ENCODE measurements at regions not wholly inside any gene's neighbourhood (a gene's known extent, or its start where the extent isn't known, plus 50 kb on each side); places are given as distances from the start of the nearest gene placed in this dataset.

DNA sequence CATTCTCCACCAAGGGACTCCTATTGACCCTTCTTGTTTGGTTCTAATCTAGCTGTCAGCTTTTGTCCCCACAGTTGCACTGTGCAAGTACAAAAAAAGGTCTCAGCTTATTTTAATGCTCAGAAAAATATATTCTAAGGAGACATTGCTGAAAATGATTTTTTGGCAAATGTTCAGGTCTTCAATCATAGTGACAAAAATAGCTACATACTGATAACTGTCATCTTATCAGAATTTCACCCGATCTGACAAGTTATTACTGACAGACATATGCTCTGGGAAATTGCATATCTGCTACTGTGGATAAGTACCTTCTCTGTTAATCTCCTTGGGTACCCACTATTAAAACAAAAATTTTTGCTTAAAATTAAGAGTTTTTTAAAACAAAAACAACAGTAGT lies 263.6 kb downstream of the FLRT2 start:
- TF ChIP-seq, protein P1, sequence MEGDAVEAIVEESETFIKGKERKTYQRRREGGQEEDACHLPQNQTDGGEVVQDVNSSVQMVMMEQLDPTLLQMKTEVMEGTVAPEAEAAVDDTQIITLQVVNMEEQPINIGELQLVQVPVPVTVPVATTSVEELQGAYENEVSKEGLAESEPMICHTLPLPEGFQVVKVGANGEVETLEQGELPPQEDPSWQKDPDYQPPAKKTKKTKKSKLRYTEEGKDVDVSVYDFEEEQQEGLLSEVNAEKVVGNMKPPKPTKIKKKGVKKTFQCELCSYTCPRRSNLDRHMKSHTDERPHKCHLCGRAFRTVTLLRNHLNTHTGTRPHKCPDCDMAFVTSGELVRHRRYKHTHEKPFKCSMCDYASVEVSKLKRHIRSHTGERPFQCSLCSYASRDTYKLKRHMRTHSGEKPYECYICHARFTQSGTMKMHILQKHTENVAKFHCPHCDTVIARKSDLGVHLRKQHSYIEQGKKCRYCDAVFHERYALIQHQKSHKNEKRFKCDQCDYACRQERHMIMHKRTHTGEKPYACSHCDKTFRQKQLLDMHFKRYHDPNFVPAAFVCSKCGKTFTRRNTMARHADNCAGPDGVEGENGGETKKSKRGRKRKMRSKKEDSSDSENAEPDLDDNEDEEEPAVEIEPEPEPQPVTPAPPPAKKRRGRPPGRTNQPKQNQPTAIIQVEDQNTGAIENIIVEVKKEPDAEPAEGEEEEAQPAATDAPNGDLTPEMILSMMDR (IDR thresholded peaks at IDR 0.05; ENCODE audit: low read depth, low read length, missing control alignments): no peak
- no peak overlapping the region for H3K4me3 ChIP-seq (ENCODE audit: low read depth, low read length)
- no peak for DNase-seq (ENCODE audit: low read depth)

DNA sequence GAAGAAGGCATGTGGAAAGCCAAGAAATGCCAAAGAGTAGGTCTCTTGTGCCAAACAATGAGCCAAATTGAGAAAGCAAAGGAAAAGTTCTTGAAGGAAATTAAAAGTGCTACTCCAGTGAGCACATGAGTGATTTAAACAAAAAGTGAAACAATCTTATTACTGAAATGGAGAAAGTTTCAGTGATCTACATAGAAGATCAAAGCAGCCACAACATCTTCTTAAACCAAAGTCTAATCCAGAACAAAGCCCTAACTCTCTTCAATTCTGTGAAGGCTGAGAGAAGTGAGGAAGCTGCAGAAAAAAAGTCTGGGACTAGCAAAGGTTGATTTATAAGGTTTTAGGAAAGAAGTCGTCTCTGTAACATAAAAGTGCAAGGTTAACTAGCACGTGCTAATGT lies 259.6 kb downstream of the FLRT2 start:
- H3K4me3 ChIP-seq (ENCODE audit: low read depth, low read length): no peak overlapping the region
- DNase-seq (ENCODE audit: low read depth): no peak
- TF ChIP-seq, protein P1 (IDR thresholded peaks at IDR 0.05; ENCODE audit: low read depth, low read length, missing control alignments): no peak

DNA sequence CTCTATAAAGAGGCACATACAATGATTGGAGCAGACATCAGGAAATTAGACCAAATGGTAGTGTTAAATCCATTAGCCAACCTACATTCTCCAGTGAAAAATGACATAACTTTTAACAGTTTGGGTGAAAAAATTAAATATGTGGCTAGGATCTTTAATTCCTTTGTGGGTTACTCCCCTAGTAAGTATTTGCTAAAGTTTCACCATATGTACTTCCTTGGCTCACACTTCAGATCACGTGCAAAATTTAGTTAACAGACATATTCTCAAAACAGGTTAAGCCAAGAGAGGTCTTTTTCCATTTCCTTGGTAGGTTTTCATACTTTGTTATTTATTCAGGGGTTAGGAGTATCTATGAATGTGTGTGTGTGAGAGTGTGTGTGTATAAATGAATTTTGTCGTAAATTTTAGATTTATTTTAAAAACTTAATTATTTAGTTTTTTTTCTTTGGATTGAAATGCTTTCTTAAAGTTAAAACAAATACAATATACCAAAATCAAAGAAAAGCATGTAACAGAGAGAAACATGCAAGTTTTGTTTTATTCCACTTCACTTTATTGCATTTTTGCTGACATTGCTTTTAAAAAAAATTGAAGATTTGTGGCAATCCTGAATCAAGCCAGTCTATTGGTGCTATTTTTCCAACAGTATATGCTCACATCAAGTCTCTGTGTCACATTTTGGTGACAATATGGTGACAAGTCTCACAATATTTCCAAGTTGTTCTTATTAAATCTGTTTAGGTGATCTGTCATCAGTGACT lies 258.7 kb downstream of the FLRT2 start:
- no peak for DNase-seq (ENCODE audit: low read depth)
- H3K4me3 ChIP-seq (ENCODE audit: low read depth, low read length): no peak overlapping the region
- TF ChIP-seq, protein P1 (IDR thresholded peaks at IDR 0.05; ENCODE audit: low read depth, low read length, missing control alignments): no peak

DNA sequence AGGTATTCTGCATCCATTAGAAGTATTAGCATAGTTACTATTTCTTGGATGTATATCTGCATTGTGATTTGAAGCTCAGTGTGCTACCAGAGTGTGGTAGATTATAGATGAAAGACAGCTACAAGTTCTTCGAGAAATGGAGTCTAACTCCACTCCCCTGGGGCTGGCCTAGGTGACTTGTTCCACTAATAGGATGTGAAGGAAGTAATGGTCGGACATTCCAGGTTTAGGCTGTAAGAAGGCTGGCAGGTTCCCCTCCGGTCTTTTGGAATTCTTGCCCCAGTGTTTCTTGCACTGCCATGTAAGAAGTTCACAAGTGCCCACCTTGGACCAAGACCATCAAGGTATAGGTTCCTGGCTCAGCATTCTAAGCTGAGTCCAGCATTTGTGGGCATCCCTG lies 236.4 kb downstream of the FLRT2 start:
- no peak for DNase-seq (ENCODE audit: low read depth)
- TF ChIP-seq, protein P1 (IDR thresholded peaks at IDR 0.05; ENCODE audit: low read depth, low read length, missing control alignments): no peak
- no peak overlapping the region for H3K4me3 ChIP-seq (ENCODE audit: low read depth, low read length)

DNA sequence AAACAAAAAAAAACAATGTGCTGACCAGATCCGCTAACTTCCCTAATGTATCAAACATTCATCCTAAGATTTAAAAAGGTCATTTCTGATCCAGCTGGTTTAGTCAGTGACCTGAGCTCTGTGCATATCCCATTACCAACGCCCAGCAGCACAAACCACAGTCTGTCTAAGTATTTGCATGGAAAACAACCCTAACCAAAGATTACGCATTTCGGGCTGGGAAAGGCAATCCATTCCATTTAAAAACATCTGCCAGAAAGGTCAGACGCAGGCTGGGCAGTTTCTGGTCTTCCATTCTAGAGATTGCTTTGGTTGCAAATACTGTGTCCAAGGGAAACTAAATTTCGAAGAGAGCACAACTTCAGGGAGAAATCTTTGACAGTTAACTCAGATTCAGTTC lies 234.9 kb downstream of the FLRT2 start:
- H3K4me3 ChIP-seq (ENCODE audit: low read depth, low read length): no peak overlapping the region
- TF ChIP-seq, protein P1 (IDR thresholded peaks at IDR 0.05; ENCODE audit: low read depth, low read length, missing control alignments): no peak
- DNase-seq (ENCODE audit: low read depth): no peak

DNA sequence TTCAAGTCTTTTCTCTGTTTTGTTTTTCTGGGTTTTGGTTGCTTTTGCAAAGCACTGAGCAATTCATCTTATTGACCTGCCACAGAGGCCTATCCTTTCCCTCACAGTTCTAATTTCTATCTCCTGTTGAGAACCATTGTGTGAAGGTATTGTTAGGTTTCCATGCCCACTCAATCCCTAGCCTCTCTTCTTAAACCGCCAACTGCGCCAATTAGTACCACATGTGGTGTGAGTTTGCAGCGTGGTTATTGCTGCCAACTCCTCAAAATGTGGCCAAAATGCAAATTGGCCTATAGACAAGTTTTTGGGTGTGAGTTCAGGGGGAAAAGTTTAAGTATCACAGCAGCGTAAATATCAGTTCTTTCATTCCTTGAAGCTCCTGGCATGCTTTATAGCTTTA lies 232.6 kb downstream of the FLRT2 start:
- no peak overlapping the region for H3K4me3 ChIP-seq (ENCODE audit: low read depth, low read length)
- no peak for DNase-seq (ENCODE audit: low read depth)
- TF ChIP-seq, protein P1 (IDR thresholded peaks at IDR 0.05; ENCODE audit: low read depth, low read length, missing control alignments): no peak

DNA sequence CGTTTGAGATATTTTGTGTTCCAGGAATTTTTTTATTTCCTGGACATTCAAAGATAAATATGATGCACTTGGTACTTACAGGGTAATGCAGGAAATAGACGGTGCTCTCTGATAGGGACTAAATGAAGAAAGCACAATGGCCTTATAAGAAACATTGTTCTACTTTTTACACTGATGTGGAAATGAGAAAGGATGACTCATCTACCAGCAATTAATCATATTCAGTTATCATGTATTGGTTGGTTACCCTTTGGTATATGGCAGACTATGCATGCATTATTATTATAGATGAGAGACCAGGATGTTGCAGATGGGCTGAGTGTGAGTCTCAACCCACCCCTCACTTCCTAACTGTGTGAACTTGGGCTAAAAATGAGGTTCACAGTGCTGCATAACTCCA lies 222.2 kb downstream of the FLRT2 start:
- no peak overlapping the region for H3K4me3 ChIP-seq (ENCODE audit: low read depth, low read length)
- TF ChIP-seq, protein P1 (IDR thresholded peaks at IDR 0.05; ENCODE audit: low read depth, low read length, missing control alignments): no peak
- DNase-seq (ENCODE audit: low read depth): no peak
